Pancreas (tissue), 10 donors: ENCODE measurements at regions not wholly inside any gene's neighbourhood (a gene's known extent, or its start where the extent isn't known, plus 50 kb on each side); places are given as distances from the start of the nearest gene placed in this dataset.
A peak's percentile ranks its signal among the peaks of the same experiment; 100 is the strongest.

Experiments
- ATAC-seq, 4 donors: fragments of 200-7000 bp; cut with Tn5 transposase; one replicate each; pipeline versions ENCODE4 v1.8.0 to v1.9.1; 2020; ENCODE audit warnings: mild to moderate bottlenecking in 4 of 4, moderate library complexity in 4 of 4
- DNase-seq, 6 donors: peaks; one replicate each; pipeline ENCODE4 v3.0.0-alpha.2; 2020
- FAIRE-seq: peaks from 2 replicates; lab custom pipeline; 2012; peaks lifted over from hg19 to GRCh38; lab: Jason Lieb, UNC
- H3K27ac ChIP-seq, 4 donors: fragments of 200-600 bp; sonication (generic); 1 replicate in 3 of 4; 2 replicates in 1 of 4; pipeline versions ENCODE4 v1.5.0 to v1.8.0; 2020
- H3K27me3 ChIP-seq, 4 donors: fragments of 200-600 bp; one replicate each; pipeline ENCODE4 v1.8.0; 2021
- H3K36me3 ChIP-seq, 3 donors: fragments of 200-600 bp; sonication (generic) in 1 of 3; one replicate each; pipeline versions ENCODE4 v1.5.0 to v1.8.0; 2020 to 2021
- H3K4me1 ChIP-seq, 3 donors: fragments of 200-600 bp; one replicate each; pipeline ENCODE4 v1.8.0; 2021
- H3K4me3 ChIP-seq, 4 donors: fragments of 200-600 bp; sonication (generic) in 2 of 4; one replicate each; pipeline versions ENCODE4 v1.5.0 to v1.8.0; 2020 to 2021
- H3K9me3 ChIP-seq, 4 donors: fragments of 200-600 bp; one replicate each; pipeline ENCODE4 v1.8.0; 2021
- CTCF ChIP-seq, 4 donors: fragments of 200-600 bp; sonication (generic) in 3 of 4; IDR thresholded peaks; one replicate each; pipeline versions ENCODE4 v1.5.0 to v1.8.0; 2021; ENCODE audit warnings: antibody characterized with exemption in 4 of 4
- WGBS, 2 donors: extraction: QIAGEN DNeasy Blood & Tissue Kit; methylation state at CpG; one replicate each; pipeline ENCODE4 v1.1.7; 2013; 5-methylcytosine and 5-hydroxymethylcytosine counted together
- intact Hi-C, 3 donors: fragments of 100-400 bp; cut with DNase I; formaldehyde crosslinking; loops; one replicate each; pipeline versions ENCODE4 v1.11.1 to v1.14.2; 2022
- donor health status: healthy with polysubstance abuse.
- donor health status: DM: no; HTN: no; CAD: no; lungs with moderate emphysema.
- donor health status: DM: no; HTN: no; CAD: no.
- donor health status: control.
- donor health status: control.
- donor health status: Bipolar disorder and iron deficiency.
- donor health status: DM: yes; HTN: yes; CAD: no.
- donor health status: DM: no; HTN: no; CAD: no.
- donor health status: DM: no; HTN: no; CAD: no.
- donor health status: DM: yes; HTN: yes; CAD: no.

GRCh38 chr5:143985832-143986515, 174.0 kb downstream of the HMHB1 start:
- DNase-seq (no peak), FAIRE-seq (no peak), ATAC-seq (no peak)
- intact Hi-C loops: no loop called here
- TF ChIP-seq CTCF (IDR thresholded peaks at IDR 0.05): no peak
- Histone ChIP-seq H3K4me3 (no peak overlapping the region), H3K27ac (no peak overlapping the region), H3K27me3 (no peaks in the 10 kb centered on the region), H3K4me1 (no peaks in the 10 kb centered on the region), H3K9me3 (no peaks in the 10 kb centered on the region), H3K36me3 (no peaks in the 10 kb centered on the region)
- WGBS, 2 donors: 73% methylated on average over 2 of the region's 2 CpGs

DNA sequence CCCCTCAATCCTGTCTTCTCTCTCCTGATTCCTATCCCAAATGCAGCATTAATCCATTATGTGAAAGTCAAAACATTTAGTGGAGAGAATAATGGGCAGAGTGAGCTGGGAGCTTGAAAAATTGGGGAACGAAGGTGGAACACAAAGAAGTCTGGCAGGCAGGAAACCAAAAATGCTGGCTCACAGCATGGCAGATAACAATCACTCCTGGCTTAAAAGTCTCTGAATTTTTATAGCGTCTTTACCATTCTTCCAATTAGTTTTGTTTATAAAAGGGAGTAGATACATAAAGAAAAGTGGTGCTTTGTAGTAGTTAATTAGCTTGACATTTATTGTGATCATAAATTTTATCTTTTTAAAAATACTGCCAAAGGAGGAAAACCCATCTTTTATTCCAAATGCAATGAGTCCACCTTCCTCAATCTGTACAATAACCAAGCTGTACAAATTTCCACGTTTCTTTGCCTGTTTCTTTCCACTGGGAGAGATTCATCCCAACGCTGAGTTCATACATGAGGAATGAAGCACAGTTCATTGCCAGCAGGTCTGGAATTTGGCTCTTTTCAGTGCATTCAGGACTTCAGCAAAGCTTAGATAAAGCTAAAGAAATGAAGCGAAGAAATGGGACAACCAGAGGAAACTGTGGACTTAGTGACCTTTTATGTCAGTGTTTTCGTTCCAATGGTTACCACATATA, 174.7 kb downstream of the HMHB1 start:
- TF ChIP-seq CTCF (IDR thresholded peaks at IDR 0.05): no peak
- FAIRE-seq (no peak), ATAC-seq (peak in 1 of 4 donors; percentile 29), DNase-seq (no peak)
- Histone ChIP-seq H3K27ac (no peak overlapping the region), H3K27me3 (no peaks in the 10 kb centered on the region), H3K4me1 (no peaks in the 10 kb centered on the region), H3K9me3 (no peaks in the 10 kb centered on the region), H3K36me3 (no peaks in the 10 kb centered on the region), H3K4me3 (no peak overlapping the region)
- intact Hi-C loops: no loop called here
- 77 to 80% methylated on average over 6 of the region's 6 CpGs for WGBS, 2 donors

DNA sequence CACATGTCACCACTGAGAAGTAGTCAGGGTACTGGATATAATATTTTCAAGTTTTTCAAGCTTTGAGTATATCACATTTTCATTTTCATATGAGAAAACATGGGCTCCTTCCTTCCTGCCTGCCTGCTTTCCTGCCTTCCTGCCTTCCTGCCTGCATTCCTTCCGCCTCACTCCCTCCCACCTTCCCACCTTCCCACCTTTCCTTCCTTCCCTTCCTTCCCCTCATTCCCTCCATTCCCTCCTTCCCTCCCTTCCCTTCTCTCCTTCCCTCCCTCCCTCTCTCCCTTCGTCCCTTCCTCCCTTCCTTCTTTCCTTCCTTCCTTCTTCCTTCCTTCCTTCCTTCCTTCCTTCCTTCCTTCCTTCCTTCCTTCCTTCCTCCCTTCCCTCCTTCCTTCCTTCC, 175.3 kb downstream of the HMHB1 start:
- no peak overlapping the region for H3K27ac ChIP-seq
- H3K36me3 ChIP-seq: no peaks in the 10 kb centered on the region
- FAIRE-seq: no peak
- H3K9me3 ChIP-seq: no peaks in the 10 kb centered on the region
- TF ChIP-seq CTCF (IDR thresholded peaks at IDR 0.05): no peak
- H3K27me3 ChIP-seq: no peaks in the 10 kb centered on the region
- intact Hi-C loops: no loop called here
- no peaks in the 10 kb centered on the region for H3K4me1 ChIP-seq
- no peak for DNase-seq
- 82 to 92% methylated on average over 2 of the region's 2 CpGs for WGBS, 2 donors
- no peak overlapping the region for H3K4me3 ChIP-seq
- ATAC-seq: no peak

DNA sequence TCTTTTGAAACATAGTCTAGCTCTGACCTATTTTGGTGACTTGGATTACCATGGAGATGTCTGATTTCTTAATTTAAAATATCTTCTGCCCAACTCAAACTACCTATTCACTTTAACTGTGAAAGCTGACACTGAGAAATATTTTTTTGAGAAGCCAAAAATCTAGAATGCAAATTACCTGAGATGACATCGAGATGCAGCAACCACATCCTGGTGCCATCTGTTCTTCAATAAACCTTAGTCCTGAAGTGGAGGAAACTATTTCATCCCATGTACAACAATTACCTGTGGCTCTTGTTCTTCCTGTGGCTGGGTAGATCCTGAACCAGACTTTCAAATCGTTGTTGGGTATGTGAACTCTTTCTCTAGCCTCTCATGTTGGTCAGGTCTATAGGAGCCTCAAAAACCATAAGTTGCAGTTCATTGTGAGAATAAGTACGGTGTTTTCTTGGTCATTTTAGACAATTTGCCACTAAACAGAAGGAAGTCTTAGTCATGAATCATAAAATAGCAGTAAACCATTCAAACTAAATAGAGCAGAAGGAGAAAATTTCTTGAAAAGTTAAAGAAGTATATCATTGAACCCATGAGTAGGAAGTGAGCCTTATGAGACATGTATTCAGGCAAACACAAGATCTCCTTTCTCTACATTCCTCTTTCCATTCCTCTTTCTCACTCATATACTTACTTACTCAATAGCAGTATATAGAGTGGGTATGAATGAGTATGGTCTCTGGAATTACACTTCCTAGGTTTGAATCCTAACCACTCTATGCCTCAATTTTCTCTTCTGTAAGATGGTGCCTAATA, 176.0 kb downstream of the HMHB1 start:
- WGBS, 2 donors: 69 to 76% methylated on average over 3 of the region's 3 CpGs
- H3K4me3 ChIP-seq: no peak overlapping the region
- H3K36me3 ChIP-seq: no peaks in the 10 kb centered on the region
- no peaks in the 10 kb centered on the region for H3K4me1 ChIP-seq
- no peak for ATAC-seq
- H3K27ac ChIP-seq: no peak overlapping the region
- intact Hi-C loops: no loop called here
- DNase-seq: no peak
- no peak for FAIRE-seq
- TF ChIP-seq CTCF (IDR thresholded peaks at IDR 0.05): no peak
- H3K9me3 ChIP-seq: no peaks in the 10 kb centered on the region
- no peaks in the 10 kb centered on the region for H3K27me3 ChIP-seq
